OCI-LY3 (cell line): ENCODE measurements at regions not wholly inside any gene's neighbourhood (a gene's known extent, or its start where the extent isn't known, plus 50 kb on each side); places are given as distances from the start of the nearest gene placed in this dataset.

Source experiments
- CTCF ChIP-seq: fragments of 200-600, 300-600 bp; sonication (generic); IDR thresholded peaks from 2 replicates; pipeline ENCODE4 v1.5.1; 2014; ENCODE audit warnings: antibody characterized with exemption, low read length, low read depth
- EZH2phosphoT487 ChIP-seq: fragments of 200-600 bp; shearing (Covaris generic); IDR thresholded peaks from 2 replicates; pipeline ENCODE4 v1.6.1; 2018; ENCODE audit warnings: antibody characterized with exemption, mixed run types, low read depth

GRCh38 chr17:77019893-77020379, 120.8 kb upstream of the SEC14L1 start:
- TF ChIP-seq CTCF, result no peak
- TF ChIP-seq EZH2phosphoT487, result no peak
